MM.1S (cell line): ENCODE measurements at regions not wholly inside any gene's neighbourhood (a gene's known extent, or its start where the extent isn't known, plus 50 kb on each side); places are given as distances from the start of the nearest gene placed in this dataset.

Source experiments
- DNase-seq: peaks from one replicate; pipeline ENCODE4 v3.0.0-alpha.2; 2015
- H2AFZ ChIP-seq: fragments of 300-600 bp; sonication (generic); 2 replicates; pipeline ENCODE4 v1.6.0; 2016; ENCODE audit warnings: antibody characterized with exemption, low read length
- H3F3A ChIP-seq: fragments of 300-600 bp; sonication (generic); 2 replicates; pipeline ENCODE4 v1.6.1; 2016; ENCODE audit warnings: mild to moderate bottlenecking, antibody characterized with exemption, low read length, moderate library complexity, mixed read lengths; ENCODE audit not compliant: insufficient read depth
- H3K27ac ChIP-seq: fragments of 300-600 bp; sonication (generic); 2 replicates; pipeline ENCODE4 v1.5.1; 2016; ENCODE audit warnings: mild to moderate bottlenecking, low read length
- H3K27me3 ChIP-seq: fragments of 300-600 bp; sonication (generic); replicated peaks from 2 replicates; pipeline ENCODE4 v1.6.0; 2016; ENCODE audit warnings: low read length; ENCODE audit not compliant: insufficient read depth
- H3K36me3 ChIP-seq: fragments of 300-600 bp; sonication (generic); replicated peaks from 2 replicates; pipeline ENCODE4 v1.6.1; 2016; ENCODE audit warnings: mild to moderate bottlenecking, low read length, mixed read lengths; ENCODE audit not compliant: insufficient read depth
- H3K4me1 ChIP-seq: fragments of 300-600 bp; sonication (generic); 2 replicates; pipeline ENCODE4 v1.6.1; 2016; ENCODE audit warnings: low read length, mixed read lengths
- H3K4me2 ChIP-seq: fragments of 300-600 bp; sonication (generic); 2 replicates; pipeline ENCODE4 v1.6.0; 2016; ENCODE audit warnings: low read depth, low read length
- H3K4me3 ChIP-seq: fragments of 300-600 bp; sonication (generic); 2 replicates; pipeline ENCODE4 v1.5.1; 2016; ENCODE audit warnings: low read length, mixed read lengths
- H3K79me2 ChIP-seq: fragments of 300-600 bp; sonication (generic); 2 replicates; pipeline ENCODE4 v1.6.1; 2016; ENCODE audit warnings: mixed run types, low read length, mixed read lengths
- H3K9ac ChIP-seq: fragments of 300-600 bp; sonication (generic); 2 replicates; pipeline ENCODE4 v1.6.1; 2016; ENCODE audit warnings: low read length, mixed read lengths
- H3K9me2 ChIP-seq: fragments of 300-600 bp; sonication (generic); replicated peaks from 2 replicates; pipeline ENCODE4 v1.6.1; 2016; ENCODE audit warnings: mild to moderate bottlenecking, low read length, mixed read lengths; ENCODE audit not compliant: insufficient read depth
- H3K9me3 ChIP-seq: fragments of 300-600 bp; sonication (generic); replicated peaks from 2 replicates; pipeline ENCODE4 v1.6.1; 2016; ENCODE audit warnings: mild to moderate bottlenecking, low read length, mixed read lengths; ENCODE audit not compliant: insufficient read depth
- H4K20me1 ChIP-seq: fragments of 300-600 bp; sonication (generic); 2 replicates; pipeline ENCODE4 v1.6.1; 2016; ENCODE audit warnings: mild to moderate bottlenecking, low read length, moderate library complexity, mixed read lengths; ENCODE audit not compliant: insufficient read depth
- CTCF ChIP-seq: fragments of 300-600 bp; sonication (generic); IDR thresholded peaks from 2 replicates; pipeline ENCODE4 v1.5.1; 2016; ENCODE audit warnings: antibody characterized with exemption, low read length, mixed read lengths
- EZH2 ChIP-seq: fragments of 300-600 bp; sonication (generic); optimal IDR thresholded peaks from 2 replicates; pipeline ENCODE3; 2017; ENCODE audit warnings: low read depth, mild to moderate bottlenecking, antibody characterized with exemption, low read length, mixed read lengths
- EZH2phosphoT487 ChIP-seq: fragments of 300-600 bp; sonication (generic); IDR thresholded peaks from 2 replicates; pipeline ENCODE4 v1.6.1; 2018; ENCODE audit warnings: antibody characterized with exemption, low read length

DNA sequence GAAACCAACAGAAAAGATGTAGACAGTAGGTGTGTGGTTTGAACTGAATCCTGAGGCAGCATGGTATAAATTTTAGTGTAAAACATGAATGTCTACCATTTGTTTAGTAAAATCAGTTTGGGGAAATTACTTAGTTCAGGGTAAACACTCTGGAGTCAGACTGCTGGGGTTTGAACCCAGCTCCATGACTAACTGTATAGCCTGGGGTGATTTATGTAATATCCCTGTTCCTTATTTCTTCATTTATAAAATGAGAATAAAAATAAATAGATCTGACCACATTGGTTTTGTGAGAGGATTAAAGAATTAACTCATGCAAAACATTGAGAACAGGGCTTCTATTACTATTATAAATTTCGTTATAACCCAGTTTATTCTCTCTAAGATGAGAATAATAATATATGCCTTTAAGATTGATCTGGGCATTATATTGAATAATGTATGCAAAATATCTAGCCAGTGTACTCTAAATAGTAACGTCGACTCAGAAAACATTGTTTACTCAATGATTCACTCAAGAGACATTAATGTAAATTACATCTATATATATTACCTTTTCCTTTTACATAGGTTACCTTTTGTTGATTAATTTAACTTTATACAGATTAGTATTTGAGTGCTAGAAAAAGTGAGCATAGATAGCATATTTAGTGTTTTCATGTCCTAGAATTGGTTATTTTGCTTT lies 120.6 kb upstream of the KCNJ16 start:
- Histone ChIP-seq H3K4me1 (no peaks in the 10 kb centered on the region), H3K9me2 (no peaks in the 10 kb centered on the region), H3K4me3 (no peak overlapping the region), H3K36me3 (no peaks in the 10 kb centered on the region), H3F3A (no peaks in the 10 kb centered on the region), H3K27me3 (no peaks in the 10 kb centered on the region), H3K9ac (no peak overlapping the region), H3K9me3 (no peaks in the 10 kb centered on the region), H3K27ac (no peak overlapping the region), H4K20me1 (no peaks in the 10 kb centered on the region), H2AFZ (no peak overlapping the region), H3K79me2 (no peaks in the 10 kb centered on the region), H3K4me2 (no peak overlapping the region)
- DNase-seq = no peak
- TF ChIP-seq EZH2 (no peak), EZH2phosphoT487 (no peak), CTCF (no peak)

GRCh38 chr17:69958063-69958462 lies 117.0 kb upstream of the KCNJ16 start:
- DNase-seq = no peak
- TF ChIP-seq EZH2phosphoT487 = no peak
- TF ChIP-seq CTCF = no peak
- no peak for TF ChIP-seq EZH2
- Histone ChIP-seq H3K27ac (no peak overlapping the region), H3K9me3 (no peaks in the 10 kb centered on the region), H3K27me3 (no peaks in the 10 kb centered on the region), H3F3A (no peaks in the 10 kb centered on the region), H3K9ac (no peak overlapping the region), H3K36me3 (no peaks in the 10 kb centered on the region), H3K4me2 (no peak overlapping the region), H4K20me1 (no peaks in the 10 kb centered on the region), H3K4me3 (no peak overlapping the region), H2AFZ (no peak overlapping the region), H3K79me2 (no peaks in the 10 kb centered on the region), H3K9me2 (no peaks in the 10 kb centered on the region), H3K4me1 (no peaks in the 10 kb centered on the region)

DNA sequence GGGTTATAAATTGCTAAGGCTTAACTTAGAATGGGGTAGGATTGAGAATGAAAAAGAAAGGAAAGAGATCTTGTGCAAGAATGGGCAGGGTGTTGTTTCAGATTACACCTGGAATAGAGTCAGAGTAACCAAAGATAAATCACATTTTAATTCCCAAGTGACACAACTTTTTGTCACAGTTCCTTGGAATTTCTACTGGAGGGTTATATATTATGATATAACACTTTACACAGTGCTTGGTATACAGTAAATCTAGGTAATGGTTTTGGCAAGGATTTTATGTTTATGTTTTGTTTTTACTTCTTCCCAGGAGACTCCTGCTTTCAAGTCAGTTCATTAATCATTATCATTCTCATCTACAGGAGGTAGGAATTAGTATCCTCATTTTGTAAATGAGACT lies 115.7 kb upstream of the KCNJ16 start:
- H3K9me2 ChIP-seq = no peaks in the 10 kb centered on the region
- no peak overlapping the region for H2AFZ ChIP-seq
- H3K9me3 ChIP-seq = no peaks in the 10 kb centered on the region
- H3K79me2 ChIP-seq = no peaks in the 10 kb centered on the region
- H3K4me3 ChIP-seq = no peak overlapping the region
- no peak overlapping the region for H3K27ac ChIP-seq
- H3K9ac ChIP-seq = no peak overlapping the region
- H3K36me3 ChIP-seq = no peaks in the 10 kb centered on the region
- no peak for DNase-seq
- no peaks in the 10 kb centered on the region for H3F3A ChIP-seq
- no peaks in the 10 kb centered on the region for H3K27me3 ChIP-seq
- no peaks in the 10 kb centered on the region for H4K20me1 ChIP-seq
- no peaks in the 10 kb centered on the region for H3K4me1 ChIP-seq
- no peak overlapping the region for H3K4me2 ChIP-seq
- TF ChIP-seq CTCF = no peak
- TF ChIP-seq EZH2phosphoT487 = no peak
- TF ChIP-seq EZH2 = no peak
